Chondrocyte (in vitro differentiated cells): ENCODE measurements at regions not wholly inside any gene's neighbourhood (a gene's known extent, or its start where the extent isn't known, plus 50 kb on each side); places are given as distances from the start of the nearest gene placed in this dataset.

Experiments used
- DNase-seq: peaks from one replicate; pipeline ENCODE4 v3.0.0; 2021; ENCODE audit warnings: mixed read lengths, low spot score
- H3K27ac Mint-ChIP-seq: one replicate; pipeline ENCODE4 v1.8.0; 2021; ENCODE audit warnings: mild to moderate bottlenecking, moderate library complexity, mixed read lengths; ENCODE audit not compliant: unreplicated experiment
- H3K27me3 Mint-ChIP-seq: 2 replicates; pipeline ENCODE4 v1.8.0; 2021; ENCODE audit warnings: low read depth, mixed read lengths
- H3K36me3 Mint-ChIP-seq: 2 replicates; pipeline ENCODE4 v1.8.0; 2021; ENCODE audit warnings: low read depth, mixed read lengths
- H3K4me1 Mint-ChIP-seq: 2 replicates; pipeline ENCODE4 v1.8.0; 2021; ENCODE audit warnings: low read depth, mild to moderate bottlenecking, mixed read lengths
- H3K4me3 Mint-ChIP-seq: one replicate; pipeline ENCODE4 v1.8.0; 2021; ENCODE audit warnings: mild to moderate bottlenecking, moderate library complexity, mixed read lengths; ENCODE audit not compliant: unreplicated experiment
- H3K9me3 Mint-ChIP-seq: 2 replicates; pipeline ENCODE4 v1.8.0; 2021; ENCODE audit warnings: low read depth, mixed read lengths
- TF ChIP-seq, protein P1 (sequence below): fragments of 200-600 bp; sonication (generic); IDR thresholded peaks from 2 replicates; pipeline ENCODE4 v1.5.0; 2021; ENCODE audit warnings: antibody characterized with exemption, mild to moderate bottlenecking, moderate library complexity

GRCh38 chr4:158005021-158005420 lies 167.8 kb downstream of the GASK1B start:
- Mint-ChIP-seq H3K4me1 (peaks cover 58% of the 10 kb centered on the region), H3K27me3 (no peaks in the 10 kb centered on the region), H3K9me3 (peaks cover 2% of the 10 kb centered on the region), H3K4me3 (no peak overlapping the region), H3K27ac (no peak overlapping the region), H3K36me3 (peaks cover 2% of the 10 kb centered on the region)
- TF ChIP-seq, protein P1, sequence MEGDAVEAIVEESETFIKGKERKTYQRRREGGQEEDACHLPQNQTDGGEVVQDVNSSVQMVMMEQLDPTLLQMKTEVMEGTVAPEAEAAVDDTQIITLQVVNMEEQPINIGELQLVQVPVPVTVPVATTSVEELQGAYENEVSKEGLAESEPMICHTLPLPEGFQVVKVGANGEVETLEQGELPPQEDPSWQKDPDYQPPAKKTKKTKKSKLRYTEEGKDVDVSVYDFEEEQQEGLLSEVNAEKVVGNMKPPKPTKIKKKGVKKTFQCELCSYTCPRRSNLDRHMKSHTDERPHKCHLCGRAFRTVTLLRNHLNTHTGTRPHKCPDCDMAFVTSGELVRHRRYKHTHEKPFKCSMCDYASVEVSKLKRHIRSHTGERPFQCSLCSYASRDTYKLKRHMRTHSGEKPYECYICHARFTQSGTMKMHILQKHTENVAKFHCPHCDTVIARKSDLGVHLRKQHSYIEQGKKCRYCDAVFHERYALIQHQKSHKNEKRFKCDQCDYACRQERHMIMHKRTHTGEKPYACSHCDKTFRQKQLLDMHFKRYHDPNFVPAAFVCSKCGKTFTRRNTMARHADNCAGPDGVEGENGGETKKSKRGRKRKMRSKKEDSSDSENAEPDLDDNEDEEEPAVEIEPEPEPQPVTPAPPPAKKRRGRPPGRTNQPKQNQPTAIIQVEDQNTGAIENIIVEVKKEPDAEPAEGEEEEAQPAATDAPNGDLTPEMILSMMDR: no peak
- no peak for DNase-seq

- DNase-seq: no peak
- Mint-ChIP-seq H3K4me1 (peaks cover 49% of the 10 kb centered on the region), H3K27me3 (no peaks in the 10 kb centered on the region), H3K9me3 (peaks cover 2% of the 10 kb centered on the region), H3K27ac (no peak overlapping the region), H3K4me3 (no peak overlapping the region), H3K36me3 (peaks cover 2% of the 10 kb centered on the region)
- TF ChIP-seq, protein P1: no peak
These were observed 168.7 kb downstream of the GASK1B start for GRCh38 chr4:158004101-158004500.

GRCh38 chr4:158003212-158003611 lies 169.6 kb downstream of the GASK1B start:
- Mint-ChIP-seq H3K4me3 (no peak overlapping the region), H3K27ac (no peak overlapping the region), H3K4me1 (peaks cover 47% of the 10 kb centered on the region), H3K9me3 (peaks cover 6% of the 10 kb centered on the region), H3K36me3 (peaks cover 2% of the 10 kb centered on the region), H3K27me3 (no peaks in the 10 kb centered on the region)
- no peak for DNase-seq
- TF ChIP-seq, protein P1: no peak

DNA sequence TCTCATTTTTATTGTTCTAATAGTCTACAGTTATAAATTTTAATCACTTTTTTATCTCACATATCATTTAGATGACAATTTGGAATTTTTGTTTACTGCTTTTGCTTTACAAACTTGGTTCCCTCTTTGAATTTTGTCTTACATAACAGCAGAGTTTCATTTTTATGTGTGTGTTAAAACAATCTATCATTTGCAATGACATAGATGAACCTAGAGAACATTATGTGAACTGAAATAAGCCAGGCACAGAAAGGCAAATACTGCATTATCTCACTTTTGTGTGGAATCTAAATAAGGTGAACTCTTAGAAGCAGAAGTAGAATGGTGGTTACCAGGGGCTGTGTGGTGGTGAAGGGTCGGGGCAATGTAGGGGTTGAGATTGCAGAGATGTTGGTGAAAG lies 170.7 kb downstream of the GASK1B start:
- H3K4me3 Mint-ChIP-seq: no peak overlapping the region
- no peak overlapping the region for H3K27ac Mint-ChIP-seq
- TF ChIP-seq, protein P1: no peak

GRCh38 chr4:158001756-158002155 lies 171.1 kb downstream of the GASK1B start:
- Mint-ChIP-seq H3K4me3 (no peak overlapping the region), H3K4me1 (peaks cover 38% of the 10 kb centered on the region), H3K36me3 (peaks cover 2% of the 10 kb centered on the region), H3K9me3 (peaks cover 12% of the 10 kb centered on the region), H3K27me3 (no peaks in the 10 kb centered on the region), H3K27ac (no peak overlapping the region)
- TF ChIP-seq, protein P1: no peak
- no peak for DNase-seq

More for the DNA sequence above, 170.7 kb downstream of the GASK1B start:
- Mint-ChIP-seq H3K36me3 (peaks cover 2% of the 10 kb centered on the region), H3K4me1 (peaks cover 41% of the 10 kb centered on the region), H3K9me3 (peaks cover 11% of the 10 kb centered on the region), H3K27me3 (no peaks in the 10 kb centered on the region)
- no peak for DNase-seq
